Endodermal cell (in vitro differentiated cells): ENCODE measurements at regions not wholly inside any gene's neighbourhood (a gene's known extent, or its start where the extent isn't known, plus 50 kb on each side); places are given as distances from the start of the nearest gene placed in this dataset.

Experiments
- DNase-seq: peaks from one replicate; pipeline ENCODE4 v3.0.0-alpha.2; 2017
- H3K27ac ChIP-seq: 2 replicates; pipeline ENCODE4 v1.5.1; 2013; ENCODE audit warnings: mild to moderate bottlenecking, low read depth, low read length, moderate library complexity
- H3K27me3 ChIP-seq: 2 replicates; pipeline ENCODE4 v1.6.1; 2013; ENCODE audit warnings: mild to moderate bottlenecking, low read length, moderate library complexity; ENCODE audit not compliant: insufficient read depth, control insufficient read depth, poor library complexity, severe bottlenecking
- H3K36me3 ChIP-seq: 2 replicates; pipeline ENCODE4 v1.7.0; 2013; ENCODE audit warnings: mild to moderate bottlenecking, low read length, moderate library complexity; ENCODE audit not compliant: control insufficient read depth, insufficient read depth
- H3K4me1 ChIP-seq: one replicate; pipeline ENCODE4 v1.7.0; 2013; ENCODE audit warnings: low read length; ENCODE audit not compliant: control insufficient read depth, insufficient read depth
- H3K4me3 ChIP-seq: 2 replicates; pipeline ENCODE4 v1.5.1; 2013; ENCODE audit warnings: mild to moderate bottlenecking, low read length, moderate library complexity
- H3K9ac ChIP-seq: 2 replicates; pipeline ENCODE4 v1.6.1; 2013; ENCODE audit warnings: mild to moderate bottlenecking, low read length, moderate library complexity; ENCODE audit not compliant: poor library complexity, severe bottlenecking; ENCODE audit errors: extremely low read depth
- H3K9me3 ChIP-seq: 2 replicates; pipeline ENCODE4 v1.6.1; 2013; ENCODE audit warnings: mild to moderate bottlenecking, low read length, moderate library complexity; ENCODE audit not compliant: control insufficient read depth
- H3K27ac Mint-ChIP-seq: 2 replicates; pipeline ENCODE4 v1.8.0; 2020; ENCODE audit warnings: mixed read lengths
- H3K27me3 Mint-ChIP-seq: 2 replicates; pipeline ENCODE4 v1.8.0; 2021; ENCODE audit warnings: mild to moderate bottlenecking, mixed read lengths; ENCODE audit not compliant: insufficient read depth
- H3K36me3 Mint-ChIP-seq: 2 replicates; pipeline ENCODE4 v1.8.0; 2020; ENCODE audit warnings: low read depth, mixed read lengths
- H3K4me1 Mint-ChIP-seq: 2 replicates; pipeline ENCODE4 v1.8.0; 2020; ENCODE audit warnings: mixed read lengths
- H3K4me3 Mint-ChIP-seq: 2 replicates; pipeline ENCODE4 v1.8.0; 2020; ENCODE audit warnings: mild to moderate bottlenecking, moderate library complexity, mixed read lengths
- H3K9me3 Mint-ChIP-seq: 2 replicates; pipeline ENCODE4 v1.8.0; 2020; ENCODE audit warnings: mild to moderate bottlenecking, mixed read lengths
- CTCF ChIP-seq: fragments of 200-600 bp; sonication (generic); conservative IDR thresholded peaks from 2 replicates; pipeline ENCODE4 v1.5.0; 2021; ENCODE audit warnings: antibody characterized with exemption, mild to moderate bottlenecking
- WGBS, 2 experiments: methylation state at CpG; one replicate each; pipeline versions ENCODE4 v1.1.5 to v1.1.7; 2013; ENCODE audit warnings: missing lambda C conversion rate in 2 of 2, mixed read lengths in 1 of 2; ENCODE audit not compliant: insufficient coverage in 1 of 2, insufficient read length in 1 of 2; 5-methylcytosine and 5-hydroxymethylcytosine counted together

GRCh38 chr17:71546419-71546818 is 574.4 kb upstream of the SOX9 start:
- Mint-ChIP-seq H3K4me1 (no peaks in the 10 kb centered on the region), H3K9me3 (no peaks in the 10 kb centered on the region), H3K36me3 (no peaks in the 10 kb centered on the region), H3K27me3 (no peaks in the 10 kb centered on the region), H3K27ac (no peak overlapping the region), H3K4me3 (no peak overlapping the region)
- no peak for DNase-seq
- TF ChIP-seq CTCF: no peak
- H3K36me3 ChIP-seq: no peaks in the 10 kb centered on the region
- WGBS, 2 experiments: 100% methylated on average over 1 of the region's 2 CpGs; no CpG with 5 or more reads in 1 of the 2 experiments
- H3K27me3 ChIP-seq: no peaks in the 10 kb centered on the region
- H3K9ac ChIP-seq: no peak overlapping the region
- no peak overlapping the region for H3K27ac ChIP-seq
- no peak overlapping the region for H3K4me3 ChIP-seq
- H3K4me1 ChIP-seq: no peaks in the 10 kb centered on the region
- H3K9me3 ChIP-seq: no peaks in the 10 kb centered on the region

- H3K27me3 ChIP-seq: no peaks in the 10 kb centered on the region
- Mint-ChIP-seq H3K9me3 (no peaks in the 10 kb centered on the region), H3K4me1 (no peaks in the 10 kb centered on the region), H3K27me3 (peaks cover 1% of the 10 kb centered on the region), H3K27ac (no peak overlapping the region), H3K4me3 (no peak overlapping the region), H3K36me3 (no peaks in the 10 kb centered on the region)
- no peaks in the 10 kb centered on the region for H3K4me1 ChIP-seq
- H3K27ac ChIP-seq: no peak overlapping the region
- no peak overlapping the region for H3K9ac ChIP-seq
- no peak for TF ChIP-seq CTCF
- H3K9me3 ChIP-seq: no peaks in the 10 kb centered on the region
- H3K36me3 ChIP-seq: no peaks in the 10 kb centered on the region
- no peak overlapping the region for H3K4me3 ChIP-seq
- DNase-seq: no peak
Observed at GRCh38 chr17:71547904-71548303, 572.9 kb upstream of the SOX9 start.

GRCh38 chr17:71548540-71549190 is 572.2 kb upstream of the SOX9 start:
- Mint-ChIP-seq H3K36me3 (no peaks in the 10 kb centered on the region), H3K27ac (no peak overlapping the region), H3K27me3 (peaks cover 1% of the 10 kb centered on the region), H3K9me3 (no peaks in the 10 kb centered on the region), H3K4me1 (no peaks in the 10 kb centered on the region), H3K4me3 (no peak overlapping the region)
- Histone ChIP-seq H3K27me3 (no peaks in the 10 kb centered on the region), H3K27ac (peak overlapping the region; percentile 13), H3K9me3 (no peaks in the 10 kb centered on the region), H3K36me3 (no peaks in the 10 kb centered on the region), H3K4me1 (no peaks in the 10 kb centered on the region), H3K9ac (no peak overlapping the region), H3K4me3 (no peak overlapping the region)
- no peak for DNase-seq
- TF ChIP-seq CTCF: no peak
- 88 to 91% methylated on average over 4 to 5 of the region's 5 CpGs for WGBS, 2 experiments
